IMR-90 (cell line): ENCODE measurements at regions not wholly inside any gene's neighbourhood (a gene's known extent, or its start where the extent isn't known, plus 50 kb on each side); places are given as distances from the start of the nearest gene placed in this dataset.

Source experiments
- ATAC-seq: fragments of 200-7000 bp; cut with Tn5 transposase; 2 replicates; pipeline ENCODE4 v1.9.1; 2020; ENCODE audit warnings: low read depth, mild to moderate bottlenecking, moderate library complexity
- BruUV-seq: library from RNA; stranded (reverse); fragments of 400-500 nt; replicated peaks from 2 replicates; lab custom pipeline; 2021; lab: Mats Ljungman, UMichigan
- CTCF ChIA-PET: fragments of 300-600 bp; formaldehyde crosslinking; extraction: SDS; loops from one replicate; lab custom pipeline; 2021; ENCODE audit warnings: antibody characterized with exemption; lab: Yijun Ruan, JAX
- POLR2A ChIA-PET: fragments of 300-600 bp; sonication (Branson Sonifier 250); formaldehyde crosslinking; loops from one replicate; lab custom pipeline; 2022; ENCODE audit warnings: antibody characterized with exemption; ENCODE audit not compliant: unreplicated experiment; lab: Charles Lee
- DNase-seq: peaks from one replicate; pipeline ENCODE4 v3.0.0; 2013
- H2AFZ ChIP-seq: replicated peaks from 2 replicates; pipeline ENCODE3; 2013; ENCODE audit warnings: low read length, mild to moderate bottlenecking; ENCODE audit not compliant: poor library complexity
- H2AK5ac ChIP-seq: 2 replicates; pipeline ENCODE4 v1.6.1; 2013; ENCODE audit warnings: low read depth, low read length, inconsistent platforms
- H2AK9ac ChIP-seq: replicated peaks from 2 replicates; pipeline ENCODE3; 2013; ENCODE audit warnings: mild to moderate bottlenecking, low read depth, low read length, moderate library complexity; ENCODE audit not compliant: poor library complexity
- H2BK120ac ChIP-seq: 2 replicates; pipeline ENCODE4 v1.6.1; 2013; ENCODE audit warnings: low read depth, low read length, inconsistent platforms
- H2BK15ac ChIP-seq: 3 replicates; pipeline ENCODE4 v1.6.1; 2013; ENCODE audit warnings: low read depth, low read length, inconsistent platforms
- H2BK20ac ChIP-seq: 2 replicates; pipeline ENCODE4 v1.6.1; 2013; ENCODE audit warnings: low read depth, mild to moderate bottlenecking, inconsistent platforms, low read length, moderate library complexity
- H2BK5ac ChIP-seq: 2 replicates; pipeline ENCODE4 v1.6.1; 2013; ENCODE audit warnings: mild to moderate bottlenecking, low read depth, low read length, inconsistent platforms; ENCODE audit not compliant: poor library complexity, severe bottlenecking
- H3K14ac ChIP-seq: replicated peaks from 2 replicates; pipeline ENCODE4 v1.6.1; 2013; ENCODE audit warnings: low read depth, low read length, inconsistent platforms
- H3K18ac ChIP-seq: 2 replicates; pipeline ENCODE4 v1.6.1; 2013; ENCODE audit warnings: low read depth, low read length, control low read depth
- H3K23ac ChIP-seq: 2 replicates; pipeline ENCODE4 v1.6.1; 2013; ENCODE audit warnings: low read depth, low read length, inconsistent platforms
- H3K27ac ChIP-seq: 2 replicates; pipeline ENCODE4 v1.5.1; 2013; ENCODE audit warnings: mild to moderate bottlenecking, control low read depth, low read length; ENCODE audit not compliant: insufficient read depth
- H3K27me3 ChIP-seq: 2 replicates; pipeline ENCODE4 v1.6.1; 2013; ENCODE audit warnings: low read length; ENCODE audit not compliant: control insufficient read depth, insufficient read depth
- H3K36me3 ChIP-seq: 2 replicates; pipeline ENCODE4 v1.6.1; 2013; ENCODE audit warnings: low read length, mixed read lengths; ENCODE audit not compliant: control insufficient read depth, insufficient read depth
- H3K4ac ChIP-seq: 2 replicates; pipeline ENCODE4 v1.6.1; 2013; ENCODE audit warnings: low read depth, low read length, inconsistent platforms
- H3K4me1 ChIP-seq: 2 replicates; pipeline ENCODE4 v1.6.1; 2013; ENCODE audit warnings: low read length, mixed read lengths; ENCODE audit not compliant: control insufficient read depth, insufficient read depth
- H3K4me2 ChIP-seq: 2 replicates; pipeline ENCODE4 v1.6.1; 2013; ENCODE audit warnings: low read depth, mild to moderate bottlenecking, control low read depth, low read length, moderate library complexity
- H3K4me3 ChIP-seq: 2 replicates; pipeline ENCODE4 v1.5.1; 2013; ENCODE audit warnings: low read depth, mild to moderate bottlenecking, control low read depth, low read length, moderate library complexity; ENCODE audit not compliant: insufficient read depth
- H3K56ac ChIP-seq: 2 replicates; pipeline ENCODE4 v1.6.1; 2013; ENCODE audit warnings: low read length, inconsistent platforms; ENCODE audit not compliant: insufficient read depth; ENCODE audit errors: extremely low read depth
- H3K79me1 ChIP-seq, 2 experiments: 2 replicates each; pipeline ENCODE4 v1.6.1; 2013; ENCODE audit warnings: low read length in 2 of 2, inconsistent platforms in 1 of 2, low read depth in 1 of 2
- H3K9ac ChIP-seq: 2 replicates; pipeline ENCODE4 v1.6.1; 2013; ENCODE audit warnings: low read depth, low read length, control low read depth
- H3K9me1 ChIP-seq: 2 replicates; pipeline ENCODE4 v1.6.1; 2013; ENCODE audit warnings: low read length, inconsistent platforms; ENCODE audit not compliant: insufficient read depth
- H3K9me3 ChIP-seq: 2 replicates; pipeline ENCODE4 v1.6.1; 2013; ENCODE audit warnings: low read length; ENCODE audit not compliant: control insufficient read depth, insufficient read depth
- H4K20me1 ChIP-seq: 2 replicates; pipeline ENCODE4 v1.6.1; 2013; ENCODE audit warnings: low read length, inconsistent platforms; ENCODE audit not compliant: insufficient read depth
- H4K5ac ChIP-seq: 2 replicates; pipeline ENCODE4 v1.6.1; 2013; ENCODE audit warnings: mild to moderate bottlenecking, low read depth, low read length, control low read depth
- H4K8ac ChIP-seq, 2 experiments: 2 replicates each; pipeline ENCODE4 v1.6.1; 2013; ENCODE audit warnings: low read depth in 2 of 2, low read length in 2 of 2, control low read depth in 1 of 2, inconsistent platforms in 1 of 2
- H4K91ac ChIP-seq: 2 replicates; pipeline ENCODE4 v1.6.1; 2013; ENCODE audit warnings: low read depth, low read length, inconsistent platforms; ENCODE audit not compliant: insufficient read depth
- CEBPB ChIP-seq: IDR thresholded peaks from 2 replicates; pipeline ENCODE4 v1.6.1; 2012; ENCODE audit warnings: low read depth, low read length, improper control_type of control experiment
- MAZ ChIP-seq: IDR thresholded peaks from 2 replicates; pipeline ENCODE4 v1.6.1; 2012; ENCODE audit warnings: low read depth, mild to moderate bottlenecking, low read length, improper control_type of control experiment, moderate library complexity, borderline replicate concordance
- POLR2A ChIP-seq: IDR thresholded peaks from 2 replicates; pipeline ENCODE4 v1.6.1; 2012; ENCODE audit warnings: mild to moderate bottlenecking, low read depth, low read length
- RCOR1 ChIP-seq: IDR thresholded peaks from 2 replicates; pipeline ENCODE4 v1.6.1; 2012; ENCODE audit warnings: mild to moderate bottlenecking, low read length, improper control_type of control experiment; ENCODE audit not compliant: insufficient replicate concordance
- RFX5 ChIP-seq: IDR thresholded peaks from 2 replicates; pipeline ENCODE4 v1.8.0; 2012; ENCODE audit warnings: low read depth, mild to moderate bottlenecking, low read length, moderate library complexity
- USF2 ChIP-seq: fragments of 150-350 bp; IDR thresholded peaks from 2 replicates; pipeline ENCODE4 v1.6.1; 2017; ENCODE audit warnings: mild to moderate bottlenecking, antibody characterized with exemption, low read length, low read depth
- dilution Hi-C: fragments of 300-500 bp; cut with HindIII; formaldehyde crosslinking; loops from one replicate; pipeline ENCODE4 v1.14.3; 2018; ENCODE audit warnings: low sequenced_read_pairs; ENCODE audit not compliant: unreplicated experiment
- in situ Hi-C: fragments of 300-500 bp; cut with MboI; formaldehyde crosslinking; loops from 3 replicates; pipeline ENCODE4 v1.14.3; 2019; ENCODE audit warnings: low sequenced_read_pairs, inconsistent platforms, mixed read lengths
- intact Hi-C: fragments of 100-400 bp; cut with micrococcal nuclease; formaldehyde crosslinking; loops from 2 replicates; pipeline ENCODE4 v1.10.0; 2022

DNA sequence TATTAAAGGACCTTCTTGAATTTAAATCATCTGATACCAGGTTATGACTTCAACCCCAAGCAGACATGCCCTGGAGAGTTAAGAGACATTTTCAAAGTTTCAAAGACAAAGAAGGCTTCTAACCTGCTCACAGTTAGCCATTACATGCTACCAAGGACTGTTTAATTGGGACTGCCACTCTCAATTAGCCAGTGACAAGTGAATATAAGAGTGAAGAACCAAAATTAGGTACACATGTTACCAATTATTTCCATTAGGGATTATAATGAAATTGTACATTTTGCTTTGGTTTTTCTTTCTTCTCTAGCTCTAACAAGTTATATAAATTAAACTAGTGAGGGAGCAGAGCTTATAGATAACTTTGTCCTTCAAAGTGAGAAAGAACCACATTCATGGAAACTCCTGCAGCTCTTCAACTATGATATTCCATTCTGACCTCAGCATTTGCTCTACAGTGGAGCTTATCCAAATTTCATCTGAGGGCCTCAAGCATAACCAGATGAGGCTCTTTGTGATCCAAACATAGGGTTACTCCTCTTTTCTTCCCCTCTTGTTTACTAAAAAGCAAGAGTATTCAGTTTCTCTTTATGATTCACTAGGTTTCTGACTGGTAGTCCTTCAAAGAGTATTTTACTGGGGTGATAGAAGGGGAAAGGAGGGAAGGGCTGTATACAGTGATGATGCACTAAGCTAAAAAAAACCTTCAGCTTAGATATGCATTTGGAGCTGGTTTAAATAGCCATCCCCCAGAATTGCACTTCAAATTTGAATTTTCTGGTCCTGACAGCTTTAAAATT lies 91.3 kb downstream of the DUSP6 start:
- dilution Hi-C loops (no loop called here), in situ Hi-C loops (no loop called here), intact Hi-C loops (no loop called here)
- Histone ChIP-seq H2AFZ (no peak overlapping the region), H3K14ac (no peak overlapping the region), H4K91ac (no peak overlapping the region), H3K56ac (no peak overlapping the region), H2BK5ac (no peak overlapping the region), H2BK20ac (no peak overlapping the region), H3K4me3 (no peak overlapping the region), H3K27ac (no peak overlapping the region), H3K79me1 (no peaks in the 10 kb centered on the region), H2BK120ac (no peak overlapping the region), H3K36me3 (no peaks in the 10 kb centered on the region), H4K20me1 (no peaks in the 10 kb centered on the region), H3K9me3 (peaks cover 4% of the 10 kb centered on the region; the same call in 1 of the 2 replicates), H3K9me1 (no peaks in the 10 kb centered on the region), H3K4me1 (no peaks in the 10 kb centered on the region), H3K27me3 (no peaks in the 10 kb centered on the region), H3K9ac (no peak overlapping the region), H2AK9ac (no peak overlapping the region), H4K5ac (no peak overlapping the region), H4K8ac (no peak overlapping the region), H3K18ac (no peak overlapping the region), H3K23ac (no peak overlapping the region), H3K4me2 (no peak overlapping the region), H2AK5ac (no peak overlapping the region), H3K4ac (no peak overlapping the region), H2BK15ac (no peak overlapping the region)
- ChIA-PET POLR2A (no interaction called here), CTCF (interaction anchor here (0.5 kb wide), 1 partner anchor 108 kb away, joined by 7 read pairs; no protein-coding TSS in a partner anchor)
- no TSS peak for BruUV-seq
- ATAC-seq (no peak; the same call in 1 of the 2 replicates), DNase-seq (no peak)
- TF ChIP-seq RFX5 (no peak), CEBPB (no peak), USF2 (no peak), RCOR1 (no peak), POLR2A (no peak), MAZ (no peak)
